Ovary (tissue), 3 donors: ENCODE measurements at regions not wholly inside any gene's neighbourhood (a gene's known extent, or its start where the extent isn't known, plus 50 kb on each side); places are given as distances from the start of the nearest gene placed in this dataset.

ENCODE experiments used
- EP300 ChIP-seq: sonication (generic); formaldehyde crosslinking; IDR thresholded peaks from one replicate; pipeline ENCODE4 v1.6.1; 2017; ENCODE audit warnings: antibody characterized with exemption
- POLR2A ChIP-seq: fragments of 450-650 bp; IDR thresholded peaks from one replicate; pipeline ENCODE4 v1.6.1; 2017; ENCODE audit warnings: antibody characterized with exemption, mild to moderate bottlenecking, moderate library complexity
- TF ChIP-seq, protein P1 (sequence below), 3 donors: fragments of 450-650 bp in 2 of 3; fragments of 200-600 bp in 1 of 3; IDR thresholded peaks; one replicate each; pipeline versions ENCODE4 v1.5.1 to v1.8.0; 2016 to 2022; ENCODE audit warnings: antibody characterized with exemption in 3 of 3, mild to moderate bottlenecking in 1 of 3
- donor health status: DM: no; HTN: no; CAD: no.

DNA sequence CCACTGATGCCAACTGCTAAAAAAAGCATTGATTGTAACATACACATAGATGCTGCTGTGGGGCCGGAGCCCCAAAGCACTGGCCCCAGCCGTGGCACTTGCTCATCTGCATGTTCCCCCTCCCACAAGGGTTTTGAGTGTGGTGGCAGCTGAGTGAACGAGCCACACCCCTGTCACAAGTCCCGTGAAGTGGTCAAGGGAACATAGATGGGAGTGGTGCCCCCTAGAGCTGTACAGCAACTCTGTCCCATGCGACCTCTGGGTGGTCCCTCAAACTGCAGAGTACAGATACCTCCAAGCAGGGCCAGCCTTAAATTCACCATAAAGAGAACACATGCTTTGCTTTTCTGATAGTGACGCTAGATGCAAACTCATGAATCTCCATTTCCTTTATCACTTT lies 503.3 kb upstream of the NRP1 start:
- TF ChIP-seq, protein P1, sequence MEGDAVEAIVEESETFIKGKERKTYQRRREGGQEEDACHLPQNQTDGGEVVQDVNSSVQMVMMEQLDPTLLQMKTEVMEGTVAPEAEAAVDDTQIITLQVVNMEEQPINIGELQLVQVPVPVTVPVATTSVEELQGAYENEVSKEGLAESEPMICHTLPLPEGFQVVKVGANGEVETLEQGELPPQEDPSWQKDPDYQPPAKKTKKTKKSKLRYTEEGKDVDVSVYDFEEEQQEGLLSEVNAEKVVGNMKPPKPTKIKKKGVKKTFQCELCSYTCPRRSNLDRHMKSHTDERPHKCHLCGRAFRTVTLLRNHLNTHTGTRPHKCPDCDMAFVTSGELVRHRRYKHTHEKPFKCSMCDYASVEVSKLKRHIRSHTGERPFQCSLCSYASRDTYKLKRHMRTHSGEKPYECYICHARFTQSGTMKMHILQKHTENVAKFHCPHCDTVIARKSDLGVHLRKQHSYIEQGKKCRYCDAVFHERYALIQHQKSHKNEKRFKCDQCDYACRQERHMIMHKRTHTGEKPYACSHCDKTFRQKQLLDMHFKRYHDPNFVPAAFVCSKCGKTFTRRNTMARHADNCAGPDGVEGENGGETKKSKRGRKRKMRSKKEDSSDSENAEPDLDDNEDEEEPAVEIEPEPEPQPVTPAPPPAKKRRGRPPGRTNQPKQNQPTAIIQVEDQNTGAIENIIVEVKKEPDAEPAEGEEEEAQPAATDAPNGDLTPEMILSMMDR (IDR thresholded peaks at IDR 0.05): no peak
- TF ChIP-seq POLR2A (no peak), EP300 (no peak)
